Astrocyte (in vitro differentiated cells and primary cell): ENCODE measurements at regions not wholly inside any gene's neighbourhood (a gene's known extent, or its start where the extent isn't known, plus 50 kb on each side); places are given as distances from the start of the nearest gene placed in this dataset.

Source experiments
- DNase-seq: peaks from one replicate; pipeline ENCODE4 v3.0.0-alpha.2; 2010; ENCODE audit warnings: low read depth
- FAIRE-seq: peaks from 2 replicates; lab custom pipeline; 2011; peaks lifted over from hg19 to GRCh38; lab: Jason Lieb, UNC
- H2AFZ ChIP-seq: 2 replicates; pipeline ENCODE4 v1.6.0; 2012; ENCODE audit warnings: low read depth, low read length, inconsistent platforms
- H3K27ac ChIP-seq: 2 replicates; pipeline ENCODE4 v1.5.1; 2011; ENCODE audit warnings: low read depth, low read length, inconsistent platforms
- H3K27me3 ChIP-seq: 2 replicates; pipeline ENCODE4 v1.6.0; 2011; ENCODE audit warnings: low read length, inconsistent platforms; ENCODE audit not compliant: insufficient read depth
- H3K36me3 ChIP-seq: 2 replicates; pipeline ENCODE4 v1.5.1; 2011; ENCODE audit warnings: low read length, inconsistent platforms; ENCODE audit not compliant: insufficient read depth
- H3K4me1 ChIP-seq: 2 replicates; pipeline ENCODE4 v1.5.1; 2011; ENCODE audit warnings: low read length, inconsistent platforms; ENCODE audit not compliant: insufficient read depth
- H3K4me2 ChIP-seq: 2 replicates; pipeline ENCODE4 v1.6.0; 2012; ENCODE audit warnings: low read length, inconsistent platforms
- H3K4me3 ChIP-seq: 2 replicates; pipeline ENCODE4 v1.5.1; 2011; ENCODE audit warnings: low read depth, mild to moderate bottlenecking, low read length, inconsistent platforms; ENCODE audit not compliant: insufficient read depth
- H3K79me2 ChIP-seq: 2 replicates; pipeline ENCODE4 v1.6.0; 2012; ENCODE audit warnings: mild to moderate bottlenecking, low read length, inconsistent platforms; ENCODE audit not compliant: insufficient read depth
- H3K9ac ChIP-seq: 2 replicates; pipeline ENCODE4 v1.6.0; 2012; ENCODE audit warnings: mild to moderate bottlenecking, low read length, inconsistent platforms
- H3K9me3 ChIP-seq: 2 replicates; pipeline ENCODE4 v1.5.1; 2012; ENCODE audit warnings: low read depth, mild to moderate bottlenecking, low read length, inconsistent platforms; ENCODE audit not compliant: insufficient read depth
- H4K20me1 ChIP-seq: 2 replicates; pipeline ENCODE4 v1.6.0; 2012; ENCODE audit warnings: low read length, inconsistent platforms; ENCODE audit not compliant: insufficient read depth
- H3K27ac Mint-ChIP-seq: one replicate; pipeline ENCODE4 v1.8.0; 2021; ENCODE audit warnings: mild to moderate bottlenecking, mixed read lengths; ENCODE audit not compliant: unreplicated experiment
- H3K27me3 Mint-ChIP-seq: one replicate; pipeline ENCODE4 v1.8.0; 2021; ENCODE audit warnings: low read depth, mixed read lengths; ENCODE audit not compliant: unreplicated experiment
- H3K36me3 Mint-ChIP-seq: one replicate; pipeline ENCODE4 v1.8.0; 2021; ENCODE audit warnings: low read depth, mixed read lengths; ENCODE audit not compliant: unreplicated experiment
- H3K4me1 Mint-ChIP-seq: one replicate; pipeline ENCODE4 v1.8.0; 2021; ENCODE audit warnings: low read depth, mixed read lengths; ENCODE audit not compliant: unreplicated experiment
- H3K4me3 Mint-ChIP-seq: one replicate; pipeline ENCODE4 v1.8.0; 2021; ENCODE audit warnings: mild to moderate bottlenecking, moderate library complexity, mixed read lengths; ENCODE audit not compliant: unreplicated experiment
- H3K9me3 Mint-ChIP-seq: one replicate; pipeline ENCODE4 v1.8.0; 2021; ENCODE audit warnings: mild to moderate bottlenecking, mixed read lengths; ENCODE audit not compliant: unreplicated experiment
- CTCF ChIP-seq: IDR thresholded peaks from 2 replicates; pipeline ENCODE4 v1.5.1; 2011; ENCODE audit warnings: low read depth, mild to moderate bottlenecking, inconsistent platforms, low read length, moderate library complexity; ENCODE audit not compliant: insufficient read depth
- EZH2 ChIP-seq: IDR thresholded peaks from 2 replicates; pipeline ENCODE4 v1.6.1; 2012; ENCODE audit warnings: mild to moderate bottlenecking, low read length, inconsistent platforms; ENCODE audit not compliant: insufficient read depth

- DNase-seq = no peak
- no peak overlapping the region for H2AFZ ChIP-seq
- no peaks in the 10 kb centered on the region for H3K27me3 Mint-ChIP-seq
- no peak overlapping the region for H3K27ac Mint-ChIP-seq
- no peaks in the 10 kb centered on the region for H3K4me1 ChIP-seq
- FAIRE-seq = no peak
- no peak overlapping the region for H3K4me3 ChIP-seq
- TF ChIP-seq CTCF (no peak), EZH2 (no peak)
- no peak overlapping the region for H3K27ac ChIP-seq
- no peak overlapping the region for H3K4me3 Mint-ChIP-seq
- no peaks in the 10 kb centered on the region for H3K27me3 ChIP-seq
- H3K36me3 ChIP-seq = no peaks in the 10 kb centered on the region
- no peaks in the 10 kb centered on the region for H3K9me3 Mint-ChIP-seq
- H3K9me3 ChIP-seq = no peaks in the 10 kb centered on the region
- H3K36me3 Mint-ChIP-seq = no peaks in the 10 kb centered on the region
- no peak overlapping the region for H3K4me2 ChIP-seq
- no peak overlapping the region for H3K9ac ChIP-seq
- no peaks in the 10 kb centered on the region for H3K4me1 Mint-ChIP-seq
- no peaks in the 10 kb centered on the region for H3K79me2 ChIP-seq
- no peaks in the 10 kb centered on the region for H4K20me1 ChIP-seq
Observed at GRCh38 chrY:15239596-15240132, 715.3 kb downstream of the NLGN4Y start.

GRCh38 chrY:15259286-15259685, 735.0 kb downstream of the NLGN4Y start:
- no peak for DNase-seq
- no peak for FAIRE-seq
- Mint-ChIP-seq H3K36me3 (no peaks in the 10 kb centered on the region), H3K4me1 (no peaks in the 10 kb centered on the region), H3K27me3 (no peaks in the 10 kb centered on the region), H3K4me3 (no peak overlapping the region), H3K27ac (no peak overlapping the region), H3K9me3 (no peaks in the 10 kb centered on the region)
- Histone ChIP-seq H3K79me2 (no peaks in the 10 kb centered on the region), H3K4me1 (no peaks in the 10 kb centered on the region), H2AFZ (no peak overlapping the region), H3K36me3 (no peaks in the 10 kb centered on the region), H3K27ac (no peak overlapping the region), H3K9ac (no peak overlapping the region), H3K4me2 (no peak overlapping the region), H3K9me3 (no peaks in the 10 kb centered on the region), H3K27me3 (no peaks in the 10 kb centered on the region), H4K20me1 (no peaks in the 10 kb centered on the region), H3K4me3 (no peak overlapping the region)
- TF ChIP-seq EZH2 = no peak
- no peak for TF ChIP-seq CTCF

- no peaks in the 10 kb centered on the region for H3K9me3 ChIP-seq
- H3K27ac ChIP-seq = no peak overlapping the region
- H3K4me2 ChIP-seq = no peak overlapping the region
- no peak overlapping the region for H3K9ac ChIP-seq
- no peak overlapping the region for H3K4me3 ChIP-seq
- H3K36me3 Mint-ChIP-seq = no peaks in the 10 kb centered on the region
- no peak overlapping the region for H2AFZ ChIP-seq
- no peaks in the 10 kb centered on the region for H3K4me1 ChIP-seq
- FAIRE-seq (no peak), DNase-seq (no peak)
- TF ChIP-seq CTCF = no peak
- no peak for TF ChIP-seq EZH2
- no peaks in the 10 kb centered on the region for H3K27me3 ChIP-seq
- H3K36me3 ChIP-seq = no peaks in the 10 kb centered on the region
- no peaks in the 10 kb centered on the region for H4K20me1 ChIP-seq
- H3K4me3 Mint-ChIP-seq = no peak overlapping the region
- H3K4me1 Mint-ChIP-seq = no peaks in the 10 kb centered on the region
- H3K27ac Mint-ChIP-seq = no peak overlapping the region
- H3K9me3 Mint-ChIP-seq = peaks cover 2% of the 10 kb centered on the region
- no peaks in the 10 kb centered on the region for H3K79me2 ChIP-seq
- no peaks in the 10 kb centered on the region for H3K27me3 Mint-ChIP-seq
Observed at GRCh38 chrY:15286572-15286971, 762.2 kb downstream of the NLGN4Y start.
